ENCODE measurements at regions not wholly inside any gene's neighbourhood (a gene's known extent, or its start where the extent isn't known, plus 50 kb on each side); places are given as distances from the start of the nearest gene placed in this dataset.

DNA sequence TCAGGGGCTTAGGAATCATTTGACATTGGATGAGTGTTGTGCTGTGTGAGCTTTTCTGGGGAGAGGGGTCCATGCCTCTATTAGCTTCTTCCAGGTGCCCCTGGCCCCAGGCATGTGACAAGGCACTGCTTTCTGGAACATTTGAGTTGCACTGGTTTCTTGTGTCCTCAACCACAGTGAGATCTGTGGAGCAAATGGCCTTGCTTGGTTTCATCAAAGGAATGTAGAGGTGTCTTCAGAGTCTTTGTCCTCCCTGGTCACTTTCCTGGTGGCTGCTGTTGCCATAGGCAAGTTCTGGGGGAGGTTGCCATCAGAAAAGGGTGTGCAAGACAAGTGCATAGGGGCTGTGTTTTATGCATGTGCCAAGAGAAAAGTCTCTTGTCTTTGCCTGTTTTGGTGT, 157.5 kb downstream of the MACROH2A1 start:
- no peak overlapping the region for H3K4me3 ChIP-seq
- no peaks in the 10 kb centered on the region for H3K27me3 ChIP-seq
- peaks cover 75 to 100% (median 92%) of the 10 kb centered on the region in 3 donors for H3K4me1 ChIP-seq
- no peak for DNase-seq
- TF ChIP-seq POLR2A (IDR thresholded peaks at IDR 0.05): no peak
- TF ChIP-seq, protein P1, sequence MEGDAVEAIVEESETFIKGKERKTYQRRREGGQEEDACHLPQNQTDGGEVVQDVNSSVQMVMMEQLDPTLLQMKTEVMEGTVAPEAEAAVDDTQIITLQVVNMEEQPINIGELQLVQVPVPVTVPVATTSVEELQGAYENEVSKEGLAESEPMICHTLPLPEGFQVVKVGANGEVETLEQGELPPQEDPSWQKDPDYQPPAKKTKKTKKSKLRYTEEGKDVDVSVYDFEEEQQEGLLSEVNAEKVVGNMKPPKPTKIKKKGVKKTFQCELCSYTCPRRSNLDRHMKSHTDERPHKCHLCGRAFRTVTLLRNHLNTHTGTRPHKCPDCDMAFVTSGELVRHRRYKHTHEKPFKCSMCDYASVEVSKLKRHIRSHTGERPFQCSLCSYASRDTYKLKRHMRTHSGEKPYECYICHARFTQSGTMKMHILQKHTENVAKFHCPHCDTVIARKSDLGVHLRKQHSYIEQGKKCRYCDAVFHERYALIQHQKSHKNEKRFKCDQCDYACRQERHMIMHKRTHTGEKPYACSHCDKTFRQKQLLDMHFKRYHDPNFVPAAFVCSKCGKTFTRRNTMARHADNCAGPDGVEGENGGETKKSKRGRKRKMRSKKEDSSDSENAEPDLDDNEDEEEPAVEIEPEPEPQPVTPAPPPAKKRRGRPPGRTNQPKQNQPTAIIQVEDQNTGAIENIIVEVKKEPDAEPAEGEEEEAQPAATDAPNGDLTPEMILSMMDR (IDR thresholded peaks at IDR 0.05): no peak
- H3K36me3 ChIP-seq: no peaks in the 10 kb centered on the region
- peak overlapping the region; percentile 67 to 90 (median 86) for H3K27ac ChIP-seq
- intact Hi-C loops (cut with DNase I): no loop called here
- H3K9me3 ChIP-seq: no peaks in the 10 kb centered on the region

DNA sequence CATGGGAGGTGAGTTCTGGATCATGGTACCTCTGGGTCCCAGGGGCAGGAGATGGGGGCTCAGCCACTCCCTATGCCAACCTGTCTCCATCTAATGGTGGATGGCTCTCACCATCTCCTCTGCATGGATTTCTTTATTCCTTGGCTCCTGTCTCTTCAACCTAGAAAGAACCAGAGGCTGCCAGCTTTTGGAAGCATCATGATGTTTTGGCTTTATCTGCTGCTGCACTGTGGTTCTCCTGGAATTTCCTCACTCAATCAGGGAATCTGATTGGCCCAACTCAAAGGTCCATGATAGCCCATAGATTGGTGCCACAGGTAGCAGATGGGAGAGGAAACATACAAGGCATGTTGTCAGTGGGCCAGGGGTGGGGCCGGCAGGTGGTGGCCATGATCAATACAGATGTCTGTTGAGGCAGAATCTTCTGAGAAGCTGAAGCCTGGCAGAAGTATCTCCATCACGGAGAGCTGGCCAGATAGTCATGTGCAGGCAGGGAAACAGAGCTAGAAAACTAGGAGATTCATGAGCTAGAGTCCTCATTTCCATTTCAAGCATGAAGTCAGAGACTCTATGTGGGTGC, 158.2 kb downstream of the MACROH2A1 start:
- H3K27ac ChIP-seq: peak overlapping the region in 3 of 4 donors; percentile 67 to 90 (median 90)
- 67 to 80% methylated on average over 1 to 2 of the region's 2 CpGs for WGBS, 2 donors
- intact Hi-C loops (cut with DNase I): no loop called here
- no peak for TF ChIP-seq POLR2A (IDR thresholded peaks at IDR 0.05)
- TF ChIP-seq, protein P1 (IDR thresholded peaks at IDR 0.05): no peak
- no peak for DNase-seq
- no peaks in the 10 kb centered on the region for H3K36me3 ChIP-seq
- H3K4me3 ChIP-seq: no peak overlapping the region
- peaks cover 75 to 100% (median 87%) of the 10 kb centered on the region in 3 donors for H3K4me1 ChIP-seq
- no peaks in the 10 kb centered on the region for H3K9me3 ChIP-seq
- no peaks in the 10 kb centered on the region for H3K27me3 ChIP-seq

DNA sequence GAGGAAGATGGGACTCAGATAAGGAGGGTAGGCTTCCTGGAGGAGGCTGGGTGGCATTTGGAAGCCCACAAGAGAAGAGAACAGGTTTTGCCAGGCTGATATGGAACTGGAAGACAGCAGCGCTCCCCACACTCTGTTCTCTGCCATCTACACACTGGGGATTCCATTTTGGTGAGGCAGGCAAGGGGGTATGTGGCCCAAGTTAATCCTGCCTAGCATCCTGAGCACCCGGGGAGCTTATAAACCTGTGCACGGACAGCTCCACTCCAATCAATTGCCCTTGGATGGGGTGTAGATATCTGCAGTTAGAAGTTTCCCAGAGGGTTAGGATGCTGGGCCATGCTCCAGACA, 158.8 kb downstream of the MACROH2A1 start:
- Histone ChIP-seq H3K27ac (peak overlapping the region; percentile 53 to 90 (median 74)), H3K4me3 (no peak overlapping the region), H3K4me1 (peaks cover 69 to 100% (median 84%) of the 10 kb centered on the region in 3 donors), H3K27me3 (no peaks in the 10 kb centered on the region), H3K9me3 (no peaks in the 10 kb centered on the region), H3K36me3 (no peaks in the 10 kb centered on the region)
- intact Hi-C loops (cut with DNase I): no loop called here
- WGBS, 2 donors: 63 to 84% methylated on average over 1 to 3 of the region's 3 CpGs
- TF ChIP-seq, protein P1 (IDR thresholded peaks at IDR 0.05): no peak
- no peak for TF ChIP-seq POLR2A (IDR thresholded peaks at IDR 0.05)
- DNase-seq: no peak

DNA sequence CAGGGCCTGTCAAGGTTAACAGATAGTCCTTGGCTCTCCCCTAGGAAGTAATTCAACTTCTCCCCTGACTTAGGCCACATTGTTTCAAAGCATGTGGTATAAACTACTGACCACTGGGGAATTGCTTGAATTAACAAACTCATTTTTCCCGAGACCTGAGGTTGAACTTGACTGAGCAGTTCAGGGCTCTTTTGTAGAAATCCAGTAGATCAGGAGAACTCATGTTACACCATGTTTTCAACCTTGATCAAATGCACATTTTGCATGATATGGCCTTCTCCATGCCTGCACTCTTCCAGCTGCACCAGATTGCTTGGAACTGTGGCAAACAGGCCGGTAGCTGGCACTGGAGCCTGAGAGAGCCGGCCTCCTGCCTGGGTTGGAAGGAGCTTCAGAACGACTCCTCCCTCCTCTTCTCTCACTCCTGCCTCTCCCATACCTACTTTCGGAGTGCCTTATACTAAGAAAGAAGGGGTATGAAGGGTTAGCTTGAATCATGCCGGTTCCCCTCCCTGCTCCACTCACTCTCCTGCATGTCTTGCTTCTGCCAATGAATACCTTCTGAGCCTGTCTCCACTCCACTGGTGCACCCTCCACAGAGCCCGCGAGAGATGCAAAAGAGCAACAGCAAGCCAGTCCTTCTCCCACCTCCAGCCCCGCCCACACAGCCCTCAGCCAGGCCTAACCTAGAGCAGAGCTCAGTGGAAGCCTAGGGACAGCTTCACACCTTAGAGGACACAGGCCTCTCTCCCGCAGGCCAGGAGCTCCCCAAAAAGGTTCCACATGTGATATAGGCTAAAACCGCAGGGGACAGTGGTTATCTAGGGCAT, 159.4 kb downstream of the MACROH2A1 start:
- peak overlapping the region; percentile 53 to 90 (median 74) for H3K27ac ChIP-seq
- no peak for DNase-seq
- no peak overlapping the region for H3K4me3 ChIP-seq
- intact Hi-C loops (cut with DNase I): no loop called here
- H3K9me3 ChIP-seq: no peaks in the 10 kb centered on the region
- peaks cover 65 to 100% (median 79%) of the 10 kb centered on the region in 3 donors for H3K4me1 ChIP-seq
- 40 to 44% methylated on average over 7 to 11 of the region's 11 CpGs for WGBS, 2 donors
- TF ChIP-seq POLR2A (IDR thresholded peaks at IDR 0.05): no peak
- TF ChIP-seq, protein P1 (IDR thresholded peaks at IDR 0.05): no peak
- no peaks in the 10 kb centered on the region for H3K36me3 ChIP-seq
- no peaks in the 10 kb centered on the region for H3K27me3 ChIP-seq

Measured in esophagus squamous epithelium (tissue), 5 donors.